Right lobe of liver (tissue), 6 donors: ENCODE measurements at regions not wholly inside any gene's neighbourhood (a gene's known extent, or its start where the extent isn't known, plus 50 kb on each side); places are given as distances from the start of the nearest gene placed in this dataset.

Experiments used
- ATAC-seq, 4 donors: fragments of 200-7000 bp; cut with Tn5 transposase; one replicate each; pipeline ENCODE4 v1.9.1; 2020; ENCODE audit warnings: mild to moderate bottlenecking in 4 of 4, moderate library complexity in 4 of 4
- DNase-seq, 3 donors: peaks; one replicate each; pipeline ENCODE4 v3.0.0-alpha.2; 2020
- H3K27ac ChIP-seq, 3 donors: fragments of 200-600 bp; one replicate each; pipeline ENCODE4 v1.8.0; 2022
- H3K27me3 ChIP-seq, 2 donors: fragments of 200-600 bp; one replicate each; pipeline ENCODE4 v1.8.0; 2022
- H3K36me3 ChIP-seq, 4 donors: fragments of 200-600 bp; sonication (generic) in 1 of 4; one replicate each; pipeline versions ENCODE4 v1.5.1 to v1.8.0; 2017 to 2022; ENCODE audit warnings: control low read depth in 1 of 4
- H3K4me1 ChIP-seq, 4 donors: fragments of 200-600 bp; sonication (generic) in 1 of 4; one replicate each; pipeline versions ENCODE4 v1.5.1 to v1.8.0; 2017 to 2022; ENCODE audit warnings: control low read depth in 1 of 4
- H3K4me3 ChIP-seq, 3 donors: fragments of 200-600 bp; one replicate each; pipeline ENCODE4 v1.8.0; 2022
- H3K9me3 ChIP-seq, 4 donors: fragments of 200-600 bp; sonication (generic) in 1 of 4; one replicate each; pipeline versions ENCODE4 v1.5.1 to v1.8.0; 2017 to 2022; ENCODE audit warnings: control low read depth in 1 of 4
- CTCF ChIP-seq, 4 donors: fragments of 200-600 bp in 3 of 4; fragments of 450-650 bp in 1 of 4; IDR thresholded peaks; one replicate each; pipeline versions ENCODE4 v1.5.1 to v1.8.0; 2016 to 2022; ENCODE audit warnings: antibody characterized with exemption in 4 of 4, mild to moderate bottlenecking in 2 of 4
- POLR2A ChIP-seq: fragments of 450-650 bp; IDR thresholded peaks from one replicate; pipeline ENCODE4 v1.6.1; 2017; ENCODE audit warnings: antibody characterized with exemption, mild to moderate bottlenecking
- whole genome bisulfite sequencing: methylation state at CpG from one replicate; pipeline ENCODE4 v1.1.6; 2018; ENCODE audit warnings: low coverage, low lambda C conversion rate; ENCODE audit not compliant: insufficient coverage; ENCODE audit errors: missing lambda C conversion rate; 5-methylcytosine and 5-hydroxymethylcytosine counted together
- intact Hi-C, 2 donors: fragments of 100-400 bp; cut with DNase I; formaldehyde crosslinking; loops; one replicate each; pipeline versions ENCODE4 v1.11.2 to v1.14.1; 2022
- donor health status: DM: no; HTN: yes; CAD: no.
- donor health status: DM: no; HTN: no; CAD: no.
- donor health status: DM: no; HTN: no; CAD: no.
- donor health status: DM: no; HTN: yes; CAD: no.
- donor health status: DM: no; HTN: yes; CAD: no.

GRCh38 chr20:17811628-17811965 is 111.8 kb downstream of the BANF2 start:
- H3K9me3 ChIP-seq, result no peaks in the 10 kb centered on the region
- no peak for DNase-seq
- H3K27ac ChIP-seq, result no peak overlapping the region
- H3K36me3 ChIP-seq, result no peaks in the 10 kb centered on the region
- intact Hi-C loops, result no loop called here
- no peak for ATAC-seq
- peaks cover 0 to 37% (median 18%) of the 10 kb centered on the region in 4 donors for H3K4me1 ChIP-seq
- WGBS, result 89% methylated on average over 3 of the region's 4 CpGs
- no peak overlapping the region for H3K4me3 ChIP-seq
- H3K27me3 ChIP-seq, result no peaks in the 10 kb centered on the region
- no peak for TF ChIP-seq CTCF (IDR thresholded peaks at IDR 0.05)
- TF ChIP-seq POLR2A, result no peak

- H3K36me3 ChIP-seq, result no peaks in the 10 kb centered on the region
- WGBS, result 80% methylated on average over 4 of the region's 9 CpGs
- H3K27me3 ChIP-seq, result no peaks in the 10 kb centered on the region
- H3K9me3 ChIP-seq, result no peaks in the 10 kb centered on the region
- ATAC-seq (no peak), DNase-seq (no peak)
- peaks cover 0 to 43% (median 21%) of the 10 kb centered on the region in 4 donors for H3K4me1 ChIP-seq
- intact Hi-C loops, result no loop called here
- no peak for TF ChIP-seq CTCF (IDR thresholded peaks at IDR 0.05)
- no peak for TF ChIP-seq POLR2A
- H3K4me3 ChIP-seq, result no peak overlapping the region
- no peak overlapping the region for H3K27ac ChIP-seq
These were observed 111.3 kb downstream of the BANF2 start for GRCh38 chr20:17810847-17811627.

GRCh38 chr20:17810062-17810631 is 110.4 kb downstream of the BANF2 start:
- H3K4me1 ChIP-seq, result peaks cover 0 to 44% (median 21%) of the 10 kb centered on the region in 4 donors
- intact Hi-C loops, result no loop called here
- DNase-seq (peak; percentile 39 to 72 (median 71)), ATAC-seq (peak; percentile 26 to 63 (median 55))
- no peaks in the 10 kb centered on the region for H3K27me3 ChIP-seq
- TF ChIP-seq CTCF (IDR thresholded peaks at IDR 0.05) (no peak), POLR2A (no peak)
- 37% methylated on average over 4 of the region's 4 CpGs for WGBS
- no peak overlapping the region for H3K4me3 ChIP-seq
- peak overlapping the region in 1 of 3 donors; percentile 45 for H3K27ac ChIP-seq
- no peaks in the 10 kb centered on the region for H3K36me3 ChIP-seq
- no peaks in the 10 kb centered on the region for H3K9me3 ChIP-seq

- H3K4me3 ChIP-seq, result no peak overlapping the region
- ATAC-seq (no peak), DNase-seq (no peak)
- no peaks in the 10 kb centered on the region for H3K27me3 ChIP-seq
- WGBS, result 72% methylated on average over 4 of the region's 8 CpGs
- no peak for TF ChIP-seq POLR2A
- no peak for TF ChIP-seq CTCF (IDR thresholded peaks at IDR 0.05)
- H3K36me3 ChIP-seq, result no peaks in the 10 kb centered on the region
- peak overlapping the region in 2 of 3 donors; percentile 6 to 45 for H3K27ac ChIP-seq
- no peaks in the 10 kb centered on the region for H3K9me3 ChIP-seq
- intact Hi-C loops, result no loop called here
- peaks cover 0 to 45% (median 21%) of the 10 kb centered on the region in 4 donors for H3K4me1 ChIP-seq
These were observed 109.7 kb downstream of the BANF2 start for GRCh38 chr20:17809362-17810061.
